ENCODE measurements at regions not wholly inside any gene's neighbourhood (a gene's known extent, or its start where the extent isn't known, plus 50 kb on each side); places are given as distances from the start of the nearest gene placed in this dataset.
"Not testable (repeated sequence)": the region's sequence is repeated elsewhere in the genome, so short reads cannot be mapped to it uniquely, and the experiment has no call there.

DNA sequence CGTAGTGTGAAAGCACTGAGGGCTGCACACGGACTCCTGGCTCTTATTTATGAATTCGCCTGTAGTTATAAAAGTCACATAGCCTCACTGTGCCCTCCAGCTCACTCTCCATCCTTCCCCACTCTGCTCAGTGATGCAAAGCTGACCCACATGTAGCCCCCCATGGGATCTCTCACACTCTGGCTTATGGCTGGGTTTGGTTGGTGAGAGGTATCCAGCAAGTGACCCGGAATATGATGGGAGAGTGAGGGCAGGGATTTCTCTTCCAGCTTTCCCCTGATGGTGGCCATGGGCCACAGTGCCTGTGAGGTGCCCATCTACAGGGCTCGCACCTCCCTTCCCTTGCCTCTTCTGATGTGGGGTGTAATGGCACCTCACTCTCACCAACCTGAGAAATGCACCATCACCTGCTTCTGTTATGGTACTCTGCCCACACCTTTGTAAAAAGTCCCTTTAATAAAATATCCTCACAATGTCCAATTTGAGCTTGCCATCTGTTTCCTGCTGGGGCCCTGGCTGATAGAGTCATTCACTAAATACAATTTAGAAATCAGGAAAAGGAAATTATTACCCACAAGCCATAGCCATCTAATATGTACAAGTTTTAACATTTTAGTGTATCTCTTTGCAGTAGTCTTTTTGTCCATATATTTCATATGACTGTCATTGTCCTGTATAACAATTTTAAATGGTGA is 93.6 kb downstream of the SCN11A start:
- Histone ChIP-seq H3K4me1 (ENCODE audit: insufficient read depth, low read length) (no peaks in the 10 kb centered on the region), H3K4me2 (ENCODE audit: insufficient read depth, low read length) (no peak overlapping the region), H2AFZ (ENCODE audit: low read depth, low read length) (no peak overlapping the region), H3K9ac (ENCODE audit: low read depth, low read length) (no peak overlapping the region), H3K27me3 (ENCODE audit: insufficient read depth, low read length, poor library complexity) (peaks cover 4% of the 10 kb centered on the region), H4K20me1 (ENCODE audit: insufficient read depth, low read length) (no peaks in the 10 kb centered on the region), H3K36me3 (ENCODE audit: insufficient read depth, low read length) (no peaks in the 10 kb centered on the region), H3K9me3 (ENCODE audit: insufficient read depth, low read length, severe bottlenecking) (no peaks in the 10 kb centered on the region), H3K79me2 (ENCODE audit: insufficient read depth, low read length) (no peaks in the 10 kb centered on the region), H3K27ac (ENCODE audit: low read length) (no peak overlapping the region), H3K4me3 (ENCODE audit: low read depth in 1 of 2, low read length in 2 of 2) (no peak overlapping the region)
- TF ChIP-seq, protein P1, sequence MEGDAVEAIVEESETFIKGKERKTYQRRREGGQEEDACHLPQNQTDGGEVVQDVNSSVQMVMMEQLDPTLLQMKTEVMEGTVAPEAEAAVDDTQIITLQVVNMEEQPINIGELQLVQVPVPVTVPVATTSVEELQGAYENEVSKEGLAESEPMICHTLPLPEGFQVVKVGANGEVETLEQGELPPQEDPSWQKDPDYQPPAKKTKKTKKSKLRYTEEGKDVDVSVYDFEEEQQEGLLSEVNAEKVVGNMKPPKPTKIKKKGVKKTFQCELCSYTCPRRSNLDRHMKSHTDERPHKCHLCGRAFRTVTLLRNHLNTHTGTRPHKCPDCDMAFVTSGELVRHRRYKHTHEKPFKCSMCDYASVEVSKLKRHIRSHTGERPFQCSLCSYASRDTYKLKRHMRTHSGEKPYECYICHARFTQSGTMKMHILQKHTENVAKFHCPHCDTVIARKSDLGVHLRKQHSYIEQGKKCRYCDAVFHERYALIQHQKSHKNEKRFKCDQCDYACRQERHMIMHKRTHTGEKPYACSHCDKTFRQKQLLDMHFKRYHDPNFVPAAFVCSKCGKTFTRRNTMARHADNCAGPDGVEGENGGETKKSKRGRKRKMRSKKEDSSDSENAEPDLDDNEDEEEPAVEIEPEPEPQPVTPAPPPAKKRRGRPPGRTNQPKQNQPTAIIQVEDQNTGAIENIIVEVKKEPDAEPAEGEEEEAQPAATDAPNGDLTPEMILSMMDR (IDR thresholded peaks at IDR 0.05; ENCODE audit: borderline replicate concordance, extremely low read depth, low read length, poor library complexity, severe bottlenecking): no peak
- TF ChIP-seq EZH2 (IDR thresholded peaks at IDR 0.05; ENCODE audit: borderline replicate concordance, low read depth, low read length, severe bottlenecking): no peak
- DNase-seq: no peak
- no peak for ATAC-seq (ENCODE audit: insufficient read depth, low read depth)

- DNase-seq: no peak
- ATAC-seq (ENCODE audit: insufficient read depth, low read depth): no peak
Observed at GRCh38 chr3:38957296-38957695, 94.4 kb downstream of the SCN11A start.

GRCh38 chr3:38952721-38953120 is 99.0 kb downstream of the SCN11A start:
- no peak overlapping the region for H3K27ac ChIP-seq (ENCODE audit: low read length)
- H4K20me1 ChIP-seq (ENCODE audit: insufficient read depth, low read length): no peaks in the 10 kb centered on the region
- ATAC-seq (ENCODE audit: insufficient read depth, low read depth) (no peak), DNase-seq (no peak)
- no peaks in the 10 kb centered on the region for H3K9me3 ChIP-seq (ENCODE audit: insufficient read depth, low read length, severe bottlenecking)
- H3K4me3 ChIP-seq (ENCODE audit: low read depth in 1 of 2, low read length in 2 of 2): no peak overlapping the region
- no peaks in the 10 kb centered on the region for H3K4me1 ChIP-seq (ENCODE audit: insufficient read depth, low read length)
- no peak overlapping the region for H3K9ac ChIP-seq (ENCODE audit: low read depth, low read length)
- H3K4me2 ChIP-seq (ENCODE audit: insufficient read depth, low read length): no peak overlapping the region
- TF ChIP-seq EZH2 (IDR thresholded peaks at IDR 0.05; ENCODE audit: borderline replicate concordance, low read depth, low read length, severe bottlenecking): no peak
- TF ChIP-seq, protein P1 (IDR thresholded peaks at IDR 0.05; ENCODE audit: borderline replicate concordance, extremely low read depth, low read length, poor library complexity, severe bottlenecking): no peak
- no peaks in the 10 kb centered on the region for H3K36me3 ChIP-seq (ENCODE audit: insufficient read depth, low read length)
- H3K27me3 ChIP-seq (ENCODE audit: insufficient read depth, low read length, poor library complexity): peaks cover 4% of the 10 kb centered on the region
- no peak overlapping the region for H2AFZ ChIP-seq (ENCODE audit: low read depth, low read length)
- no peaks in the 10 kb centered on the region for H3K79me2 ChIP-seq (ENCODE audit: insufficient read depth, low read length)

More at GRCh38 chr3:38957296-38957695, 94.4 kb downstream of the SCN11A start:
- TF ChIP-seq EZH2 (IDR thresholded peaks at IDR 0.05; ENCODE audit: borderline replicate concordance, low read depth, low read length, severe bottlenecking): no peak
- TF ChIP-seq, protein P1 (IDR thresholded peaks at IDR 0.05; ENCODE audit: borderline replicate concordance, extremely low read depth, low read length, poor library complexity, severe bottlenecking): no peak
- Histone ChIP-seq H4K20me1 (ENCODE audit: insufficient read depth, low read length) (no peaks in the 10 kb centered on the region), H3K27me3 (ENCODE audit: insufficient read depth, low read length, poor library complexity) (peaks cover 4% of the 10 kb centered on the region), H3K4me2 (ENCODE audit: insufficient read depth, low read length) (no peak overlapping the region), H3K9me3 (ENCODE audit: insufficient read depth, low read length, severe bottlenecking) (no peaks in the 10 kb centered on the region), H3K9ac (ENCODE audit: low read depth, low read length) (no peak overlapping the region), H3K79me2 (ENCODE audit: insufficient read depth, low read length) (no peaks in the 10 kb centered on the region), H3K36me3 (ENCODE audit: insufficient read depth, low read length) (no peaks in the 10 kb centered on the region), H3K27ac (ENCODE audit: low read length) (no peak overlapping the region), H3K4me3 (ENCODE audit: low read depth in 1 of 2, low read length in 2 of 2) (no peak overlapping the region), H2AFZ (ENCODE audit: low read depth, low read length) (no peak overlapping the region), H3K4me1 (ENCODE audit: insufficient read depth, low read length) (no peaks in the 10 kb centered on the region)

- H3K9me3 ChIP-seq (ENCODE audit: insufficient read depth, low read length, severe bottlenecking); ATAC-seq (ENCODE audit: insufficient read depth, low read depth); H4K20me1 ChIP-seq (ENCODE audit: insufficient read depth, low read length); H2AFZ ChIP-seq (ENCODE audit: low read depth, low read length); H3K4me2 ChIP-seq (ENCODE audit: insufficient read depth, low read length); H3K27ac ChIP-seq (ENCODE audit: low read length); DNase-seq; H3K27me3 ChIP-seq (ENCODE audit: insufficient read depth, low read length, poor library complexity); H3K4me3 ChIP-seq (ENCODE audit: low read depth in 1 of 2, low read length in 2 of 2); H3K9ac ChIP-seq (ENCODE audit: low read depth, low read length); H3K36me3 ChIP-seq (ENCODE audit: insufficient read depth, low read length); H3K79me2 ChIP-seq (ENCODE audit: insufficient read depth, low read length); H3K4me1 ChIP-seq (ENCODE audit: insufficient read depth, low read length): not testable (repeated sequence)
Observed at GRCh38 chr3:38951167-38951566, 100.6 kb downstream of the SCN11A start.

Data from DND-41 (cell line).